Gastroesophageal sphincter (tissue), 4 donors: ENCODE measurements at regions not wholly inside any gene's neighbourhood (a gene's known extent, or its start where the extent isn't known, plus 50 kb on each side); places are given as distances from the start of the nearest gene placed in this dataset.

Experiments used
- ATAC-seq: fragments of 150-250 bp; one replicate; pipeline ENCODE4 v1.9.1; 2016; ENCODE audit warnings: mild to moderate bottlenecking, moderate library complexity
- H3K27ac ChIP-seq, 4 donors: fragments of 200-600 bp; sonication (generic) in 3 of 4; 1 replicate in 3 of 4; 2 replicates in 1 of 4; pipeline ENCODE4 v1.5.1; 2016 to 2019
- H3K27me3 ChIP-seq: fragments of 200-600 bp; sonication (generic); one replicate; pipeline ENCODE4 v1.5.1; 2019
- H3K36me3 ChIP-seq, 2 donors: fragments of 200-600 bp; sonication (generic); one replicate each; pipeline ENCODE4 v1.5.1; 2019; ENCODE audit warnings: control low read depth in 1 of 2
- H3K4me1 ChIP-seq, 3 donors: fragments of 200-600 bp; sonication (generic); 1 replicate in 2 of 3; 2 replicates in 1 of 3; pipeline ENCODE4 v1.5.1; 2016 to 2019; ENCODE audit warnings: control low read depth in 2 of 3
- H3K4me3 ChIP-seq, 2 donors: fragments of 200-600 bp; sonication (generic); one replicate each; pipeline ENCODE4 v1.5.1; 2019; ENCODE audit warnings: mild to moderate bottlenecking in 1 of 2, moderate library complexity in 1 of 2
- H3K9me3 ChIP-seq, 3 donors: fragments of 200-600 bp; sonication (generic); one replicate each; pipeline ENCODE4 v1.5.1; 2017 to 2019; ENCODE audit warnings: control low read depth in 2 of 3
- CTCF ChIP-seq, 4 experiments: fragments of 200-600 bp in 2 of 4; fragments of 450-650 bp in 2 of 4; sonication (generic) in 1 of 4; IDR thresholded peaks; one replicate each; pipeline ENCODE4 v1.5.1; 2017 to 2019; ENCODE audit warnings: antibody characterized with exemption in 4 of 4, mild to moderate bottlenecking in 2 of 4, moderate library complexity in 2 of 4
- EP300 ChIP-seq: sonication (generic); formaldehyde crosslinking; IDR thresholded peaks from one replicate; pipeline ENCODE4 v1.6.1; 2017; ENCODE audit warnings: antibody characterized with exemption, mild to moderate bottlenecking
- POLR2A ChIP-seq, 2 donors: fragments of 450-650 bp; IDR thresholded peaks; one replicate each; pipeline ENCODE4 v1.6.1; 2017; ENCODE audit warnings: antibody characterized with exemption in 2 of 2, mild to moderate bottlenecking in 2 of 2, moderate library complexity in 1 of 2
- POLR2AphosphoS5 ChIP-seq: sonication (generic); formaldehyde crosslinking; IDR thresholded peaks from one replicate; pipeline ENCODE4 v1.6.1; 2017; ENCODE audit warnings: antibody characterized with exemption
- WGBS, 2 donors: methylation state at CpG; one replicate each; pipeline ENCODE4 v1.1.5; 2018; ENCODE audit warnings: low coverage in 1 of 2; 5-methylcytosine and 5-hydroxymethylcytosine counted together

GRCh38 chr6:18527836-18528743 lies 140.9 kb downstream of the RNF144B start:
- H3K36me3 ChIP-seq: no peaks in the 10 kb centered on the region
- 67 to 69% methylated on average over 4 to 5 of the region's 5 CpGs for WGBS, 2 donors
- no peaks in the 10 kb centered on the region for H3K4me1 ChIP-seq
- no peak for ATAC-seq
- no peak overlapping the region for H3K27ac ChIP-seq
- H3K4me3 ChIP-seq: no peak overlapping the region
- no peaks in the 10 kb centered on the region for H3K27me3 ChIP-seq
- TF ChIP-seq POLR2AphosphoS5 (no peak), CTCF (IDR thresholded peaks at IDR 0.05) (peak in 3 of 4 experiments; percentile 20 to 43 (median 22))
- H3K9me3 ChIP-seq: no peaks in the 10 kb centered on the region

- Histone ChIP-seq H3K36me3 (no peaks in the 10 kb centered on the region), H3K9me3 (no peaks in the 10 kb centered on the region), H3K27ac (no peak overlapping the region), H3K4me3 (no peak overlapping the region), H3K4me1 (no peaks in the 10 kb centered on the region), H3K27me3 (no peaks in the 10 kb centered on the region)
- ATAC-seq: no peak
- no peak for TF ChIP-seq CTCF (IDR thresholded peaks at IDR 0.05)
- WGBS, 2 donors: 60 to 67% methylated on average over 1 of the region's 1 CpG
Observed at GRCh38 chr6:18530201-18530600, 143.1 kb downstream of the RNF144B start.

- ATAC-seq: no peak
- no peaks in the 10 kb centered on the region for H3K9me3 ChIP-seq
- TF ChIP-seq EP300: no peak
- no peak for TF ChIP-seq POLR2A (IDR thresholded peaks at IDR 0.05)
- no peak for TF ChIP-seq CTCF (IDR thresholded peaks at IDR 0.05)
- TF ChIP-seq POLR2AphosphoS5: no peak
- no peak overlapping the region for H3K27ac ChIP-seq
- H3K36me3 ChIP-seq: no peaks in the 10 kb centered on the region
- 90% methylated on average over 2 of the region's 2 CpGs; no CpG with 5 or more reads in 1 of the 2 donors for WGBS, 2 donors
- no peaks in the 10 kb centered on the region for H3K4me1 ChIP-seq
- no peak overlapping the region for H3K4me3 ChIP-seq
- H3K27me3 ChIP-seq: peaks cover 6% of the 10 kb centered on the region
Observed at GRCh38 chr6:18532139-18532538, 145.0 kb downstream of the RNF144B start.

GRCh38 chr6:18533793-18534192 lies 146.6 kb downstream of the RNF144B start:
- H3K4me1 ChIP-seq: no peaks in the 10 kb centered on the region
- peaks cover 0 to 8% (median 0%) of the 10 kb centered on the region in 3 donors for H3K9me3 ChIP-seq
- no peak overlapping the region for H3K4me3 ChIP-seq
- H3K36me3 ChIP-seq: no peaks in the 10 kb centered on the region
- TF ChIP-seq POLR2A (IDR thresholded peaks at IDR 0.05) (no peak), EP300 (no peak), POLR2AphosphoS5 (no peak), CTCF (IDR thresholded peaks at IDR 0.05) (no peak)
- ATAC-seq: no peak
- no peak overlapping the region for H3K27ac ChIP-seq
- peaks cover 6% of the 10 kb centered on the region for H3K27me3 ChIP-seq
- WGBS, 2 donors: 56 to 72% methylated on average over 2 to 5 of the region's 5 CpGs

GRCh38 chr6:18536591-18537055 lies 149.5 kb downstream of the RNF144B start:
- 8 to 51% methylated on average over 2 to 6 of the region's 6 CpGs for WGBS, 2 donors
- H3K4me1 ChIP-seq: no peaks in the 10 kb centered on the region
- H3K27me3 ChIP-seq: peaks cover 11% of the 10 kb centered on the region
- H3K4me3 ChIP-seq: no peak overlapping the region
- H3K9me3 ChIP-seq: peaks cover 0 to 8% (median 0%) of the 10 kb centered on the region in 3 donors
- H3K27ac ChIP-seq: no peak overlapping the region
- H3K36me3 ChIP-seq: no peaks in the 10 kb centered on the region
- TF ChIP-seq CTCF (IDR thresholded peaks at IDR 0.05) (no peak), EP300 (no peak), POLR2A (IDR thresholded peaks at IDR 0.05) (no peak), POLR2AphosphoS5 (no peak)
- no peak for ATAC-seq
